ENCODE measurements at regions not wholly inside any gene's neighbourhood (a gene's known extent, or its start where the extent isn't known, plus 50 kb on each side); places are given as distances from the start of the nearest gene placed in this dataset.

DNA sequence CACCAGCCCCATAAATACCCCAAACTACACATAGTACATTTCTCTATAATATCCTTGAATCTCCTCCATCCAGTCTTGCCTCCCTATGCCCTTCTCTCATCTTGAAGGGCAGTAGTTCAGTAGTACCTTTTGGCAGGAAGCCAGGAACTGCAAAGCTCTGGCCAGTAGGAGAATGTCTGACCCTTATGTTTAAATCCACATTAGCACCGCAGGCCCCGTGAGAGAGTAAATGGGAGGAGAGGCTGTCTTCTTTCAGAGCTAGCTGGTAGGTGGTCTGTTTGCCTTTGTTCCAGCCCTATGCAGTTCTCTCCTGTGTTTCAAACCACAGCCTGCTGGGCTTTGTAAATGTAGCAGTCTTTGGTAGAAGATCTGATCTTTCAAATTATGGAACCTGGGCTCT is 690.7 kb downstream of the DOK5 start:
- H3K9me3 ChIP-seq (ENCODE audit: low read length), result no peaks in the 10 kb centered on the region
- H3K27ac ChIP-seq (ENCODE audit: low read depth, low read length), result no peak overlapping the region
- Mint-ChIP-seq H3K27ac (no peak overlapping the region), H3K36me3 (no peaks in the 10 kb centered on the region), H3K4me1 (no peaks in the 10 kb centered on the region), H3K9me3 (peaks cover 2 to 38% (median 5%) of the 10 kb centered on the region in 5 donors), H3K27me3 (no peaks in the 10 kb centered on the region), H3K4me3 (no peak overlapping the region)
- H3K4me1 ChIP-seq (ENCODE audit: insufficient read depth, low read length), result no peaks in the 10 kb centered on the region
- POLR2A ChIA-PET, result no interaction called here
- H3K4me3 ChIP-seq (ENCODE audit: low read length), result no peak overlapping the region
- H3K27me3 ChIP-seq (ENCODE audit: insufficient read depth, low read length, poor library complexity, severe bottlenecking), result no peaks in the 10 kb centered on the region
- no peak for DNase-seq
- H3K36me3 ChIP-seq (ENCODE audit: insufficient read depth, low read length), result no peaks in the 10 kb centered on the region
- CTCF ChIA-PET, result no interaction called here

DNA sequence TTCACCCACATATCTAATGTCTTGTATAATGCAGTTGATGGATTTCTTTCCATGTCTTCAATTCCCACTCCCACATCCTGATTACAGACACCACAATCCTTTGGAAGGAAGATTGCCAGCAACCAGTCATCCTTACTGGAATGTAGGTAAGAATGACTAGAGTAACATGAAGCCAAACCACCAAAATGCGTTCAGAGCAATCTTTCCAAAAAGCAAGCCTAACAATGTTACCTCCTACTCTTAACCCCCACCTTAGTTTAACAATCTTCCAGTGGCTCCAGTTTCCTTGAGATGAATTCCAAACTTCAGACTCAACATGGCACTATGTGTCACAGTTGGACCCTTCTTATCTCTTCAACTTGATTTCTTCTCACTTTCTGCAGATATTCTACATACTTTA is 685.6 kb downstream of the DOK5 start:
- ChIA-PET POLR2A (interaction anchor here (0.5 kb wide), 1 partner anchor 497 kb away, joined by 3 read pairs; no protein-coding TSS in a partner anchor), CTCF (no interaction called here)
- H3K36me3 Mint-ChIP-seq, result no peaks in the 10 kb centered on the region

DNA sequence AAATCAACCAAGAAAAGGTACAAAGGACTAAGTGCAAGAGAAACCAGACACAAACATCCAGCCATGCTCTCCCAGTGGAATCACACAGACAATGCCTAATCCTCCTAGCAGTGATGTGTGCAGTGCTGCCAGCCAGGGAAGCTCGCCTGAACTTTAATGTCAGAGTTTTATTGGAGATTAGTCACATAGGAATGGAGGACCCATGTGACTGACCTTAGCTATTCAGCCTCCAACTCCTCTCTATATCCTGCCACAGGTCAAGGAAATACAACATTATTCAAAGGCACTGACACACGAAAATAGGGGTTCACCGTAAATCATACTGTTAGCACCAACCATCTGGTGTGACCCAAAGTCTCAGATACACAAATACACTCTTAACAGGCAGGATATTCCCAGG is 684.6 kb downstream of the DOK5 start:
- H3K4me1 ChIP-seq (ENCODE audit: insufficient read depth, low read length), result no peaks in the 10 kb centered on the region
- Mint-ChIP-seq H3K27ac (no peak overlapping the region), H3K36me3 (no peaks in the 10 kb centered on the region), H3K27me3 (no peaks in the 10 kb centered on the region), H3K4me1 (no peaks in the 10 kb centered on the region), H3K4me3 (no peak overlapping the region), H3K9me3 (peaks cover 0 to 46% (median 10%) of the 10 kb centered on the region in 5 donors)
- ChIA-PET CTCF (no interaction called here), POLR2A (no interaction called here)
- H3K4me3 ChIP-seq (ENCODE audit: low read length), result no peak overlapping the region
- no peaks in the 10 kb centered on the region for H3K27me3 ChIP-seq (ENCODE audit: insufficient read depth, low read length, poor library complexity, severe bottlenecking)
- H3K27ac ChIP-seq (ENCODE audit: low read depth, low read length), result no peak overlapping the region
- no peaks in the 10 kb centered on the region for H3K9me3 ChIP-seq (ENCODE audit: low read length)
- no peaks in the 10 kb centered on the region for H3K36me3 ChIP-seq (ENCODE audit: insufficient read depth, low read length)
- DNase-seq, result no peak

More for the DNA sequence above, 685.6 kb downstream of the DOK5 start:
- no peaks in the 10 kb centered on the region for H3K27me3 Mint-ChIP-seq
- no peaks in the 10 kb centered on the region for H3K27me3 ChIP-seq (ENCODE audit: insufficient read depth, low read length, poor library complexity, severe bottlenecking)
- no peak overlapping the region for H3K27ac ChIP-seq (ENCODE audit: low read depth, low read length)
- H3K4me1 ChIP-seq (ENCODE audit: insufficient read depth, low read length), result no peaks in the 10 kb centered on the region
- H3K4me3 ChIP-seq (ENCODE audit: low read length), result no peak overlapping the region
- H3K27ac Mint-ChIP-seq, result no peak overlapping the region
- H3K4me1 Mint-ChIP-seq, result no peaks in the 10 kb centered on the region
- no peak overlapping the region for H3K4me3 Mint-ChIP-seq
- H3K9me3 Mint-ChIP-seq, result peaks cover 0 to 46% (median 10%) of the 10 kb centered on the region in 5 donors
- H3K9me3 ChIP-seq (ENCODE audit: low read length), result no peaks in the 10 kb centered on the region
- DNase-seq, result no peak
- no peaks in the 10 kb centered on the region for H3K36me3 ChIP-seq (ENCODE audit: insufficient read depth, low read length)

DNA sequence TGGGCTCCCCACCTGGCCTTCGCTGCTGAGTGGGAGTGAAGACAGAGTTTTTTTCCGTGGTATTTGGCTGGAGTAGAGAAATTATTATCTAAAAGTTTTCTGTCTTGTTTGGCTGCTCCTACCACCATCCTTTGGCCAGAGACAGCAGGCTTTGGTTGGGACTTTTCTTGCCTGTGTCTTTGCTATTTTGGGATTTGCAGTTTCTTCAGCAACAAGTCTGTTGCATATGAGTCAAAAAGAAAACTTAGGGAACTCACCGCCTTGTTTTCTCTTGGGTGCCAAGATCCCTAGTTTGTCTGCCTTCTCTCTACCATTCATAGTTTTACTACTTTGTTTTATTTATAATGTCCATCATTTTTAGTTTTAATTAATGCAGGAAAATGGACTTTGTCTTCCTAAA is 683.8 kb downstream of the DOK5 start:
- POLR2A ChIA-PET, result no interaction called here
- peaks cover 0 to 41% (median 10%) of the 10 kb centered on the region in 5 donors for H3K9me3 Mint-ChIP-seq
- Histone ChIP-seq H3K27me3 (ENCODE audit: insufficient read depth, low read length, poor library complexity, severe bottlenecking) (no peaks in the 10 kb centered on the region), H3K4me3 (ENCODE audit: low read length) (no peak overlapping the region), H3K36me3 (ENCODE audit: insufficient read depth, low read length) (no peaks in the 10 kb centered on the region), H3K9me3 (ENCODE audit: low read length) (no peaks in the 10 kb centered on the region), H3K27ac (ENCODE audit: low read depth, low read length) (no peak overlapping the region), H3K4me1 (ENCODE audit: insufficient read depth, low read length) (no peaks in the 10 kb centered on the region)
- CTCF ChIA-PET, result no interaction called here
- H3K4me3 Mint-ChIP-seq, result no peak overlapping the region
- H3K4me1 Mint-ChIP-seq, result no peaks in the 10 kb centered on the region
- DNase-seq, result no peak
- no peak overlapping the region for H3K27ac Mint-ChIP-seq
- H3K36me3 Mint-ChIP-seq, result no peaks in the 10 kb centered on the region
- H3K27me3 Mint-ChIP-seq, result no peaks in the 10 kb centered on the region

DNA sequence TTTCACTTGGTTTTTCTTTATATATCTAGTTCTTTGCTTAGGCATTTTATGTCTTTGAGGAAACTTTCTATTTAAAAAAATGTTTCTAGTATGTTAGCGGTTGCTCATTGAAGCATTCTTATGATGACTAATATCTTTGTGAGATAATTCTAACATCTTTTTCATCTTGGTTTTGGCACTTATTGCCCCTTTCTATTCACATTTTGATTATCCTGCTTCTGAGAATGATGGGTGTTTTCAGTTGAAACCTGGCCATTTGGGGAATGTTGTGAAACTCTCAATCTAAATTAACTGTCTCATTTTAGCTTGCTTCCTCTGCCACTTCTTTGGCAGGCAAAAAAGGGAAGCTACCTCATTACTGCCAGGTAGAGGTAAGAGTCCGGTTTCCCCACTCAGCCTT is 683.1 kb downstream of the DOK5 start:
- Histone ChIP-seq H3K9me3 (ENCODE audit: low read length) (no peaks in the 10 kb centered on the region), H3K27ac (ENCODE audit: low read depth, low read length) (no peak overlapping the region), H3K4me1 (ENCODE audit: insufficient read depth, low read length) (no peaks in the 10 kb centered on the region), H3K36me3 (ENCODE audit: insufficient read depth, low read length) (no peaks in the 10 kb centered on the region), H3K4me3 (ENCODE audit: low read length) (no peak overlapping the region), H3K27me3 (ENCODE audit: insufficient read depth, low read length, poor library complexity, severe bottlenecking) (no peaks in the 10 kb centered on the region)
- Mint-ChIP-seq H3K9me3 (peaks cover 0 to 36% (median 12%) of the 10 kb centered on the region in 5 donors), H3K36me3 (no peaks in the 10 kb centered on the region), H3K27me3 (no peaks in the 10 kb centered on the region), H3K27ac (no peak overlapping the region), H3K4me3 (no peak overlapping the region), H3K4me1 (no peaks in the 10 kb centered on the region)
- no peak for DNase-seq
- CTCF ChIA-PET, result no interaction called here
- POLR2A ChIA-PET, result no interaction called here

DNA sequence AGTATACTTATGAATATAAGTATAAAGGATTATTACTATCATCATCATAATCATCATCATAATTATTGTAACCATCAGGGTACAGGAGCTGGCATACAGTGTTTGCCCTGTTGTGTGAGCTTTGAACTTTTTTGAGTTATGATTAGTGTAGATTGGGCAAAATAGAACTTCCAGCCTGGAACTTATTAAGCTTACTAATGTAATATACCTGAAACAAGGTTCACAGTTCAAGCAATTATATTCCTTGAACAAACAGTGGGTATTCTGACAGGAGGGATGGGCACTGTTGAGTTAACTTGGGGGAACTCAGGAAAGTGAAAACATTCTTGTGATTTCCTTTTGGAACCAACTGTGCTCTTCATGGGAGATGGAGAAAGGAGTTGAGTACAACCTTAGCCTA is 680.0 kb downstream of the DOK5 start:
- POLR2A ChIA-PET, result no interaction called here
- no peak overlapping the region for H3K4me3 ChIP-seq (ENCODE audit: low read length)
- H3K27me3 ChIP-seq (ENCODE audit: insufficient read depth, low read length, poor library complexity, severe bottlenecking), result no peaks in the 10 kb centered on the region
- Mint-ChIP-seq H3K36me3 (no peaks in the 10 kb centered on the region), H3K4me3 (no peak overlapping the region), H3K9me3 (peaks cover 0 to 37% (median 16%) of the 10 kb centered on the region in 5 donors), H3K4me1 (no peaks in the 10 kb centered on the region), H3K27ac (no peak overlapping the region), H3K27me3 (no peaks in the 10 kb centered on the region)
- no peaks in the 10 kb centered on the region for H3K4me1 ChIP-seq (ENCODE audit: insufficient read depth, low read length)
- no peak for DNase-seq
- H3K9me3 ChIP-seq (ENCODE audit: low read length), result no peaks in the 10 kb centered on the region
- no peak overlapping the region for H3K27ac ChIP-seq (ENCODE audit: low read depth, low read length)
- H3K36me3 ChIP-seq (ENCODE audit: insufficient read depth, low read length), result no peaks in the 10 kb centered on the region
- CTCF ChIA-PET, result no interaction called here

DNA sequence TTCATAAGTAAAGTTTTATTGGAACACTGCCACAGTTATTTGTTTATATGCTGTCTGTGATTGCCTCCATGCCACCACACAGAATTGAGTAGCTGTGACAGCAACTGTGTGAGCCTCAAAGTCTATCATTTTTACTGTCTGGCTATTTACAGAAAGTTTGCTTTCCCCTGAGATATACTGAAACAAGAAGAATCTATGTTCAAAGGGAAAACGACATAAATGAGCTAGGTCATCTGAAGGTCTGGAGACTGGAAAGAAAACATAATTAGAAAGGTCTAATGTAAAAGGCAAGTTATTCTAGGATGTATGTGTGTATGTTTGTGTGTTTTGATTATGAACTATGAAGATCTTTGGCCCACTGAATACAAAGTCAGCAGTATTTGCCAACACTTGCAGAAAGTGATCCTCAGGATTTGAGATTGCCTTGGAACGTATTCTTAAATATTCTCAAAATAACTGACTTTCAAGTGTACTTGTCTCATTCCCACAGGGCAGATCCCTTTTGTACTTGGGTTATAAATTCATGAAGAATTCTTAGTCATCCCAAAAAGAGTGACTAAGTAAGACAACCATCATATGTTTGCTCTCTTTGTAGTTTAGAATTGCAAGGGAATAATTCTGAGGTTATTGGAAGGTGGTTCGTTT is 677.7 kb downstream of the DOK5 start:
- no peaks in the 10 kb centered on the region for H3K4me1 Mint-ChIP-seq
- no peak overlapping the region for H3K27ac ChIP-seq (ENCODE audit: low read depth, low read length)
- POLR2A ChIA-PET, result no interaction called here
- no peaks in the 10 kb centered on the region for H3K4me1 ChIP-seq (ENCODE audit: insufficient read depth, low read length)
- H3K4me3 Mint-ChIP-seq, result no peak overlapping the region
- H3K27me3 Mint-ChIP-seq, result no peaks in the 10 kb centered on the region
- H3K27ac Mint-ChIP-seq, result no peak overlapping the region
- H3K9me3 Mint-ChIP-seq, result peaks cover 3 to 35% (median 12%) of the 10 kb centered on the region in 5 donors
- no peak overlapping the region for H3K4me3 ChIP-seq (ENCODE audit: low read length)
- DNase-seq, result no peak
- H3K9me3 ChIP-seq (ENCODE audit: low read length), result no peaks in the 10 kb centered on the region
- H3K36me3 ChIP-seq (ENCODE audit: insufficient read depth, low read length), result no peaks in the 10 kb centered on the region
- H3K36me3 Mint-ChIP-seq, result no peaks in the 10 kb centered on the region
- no peaks in the 10 kb centered on the region for H3K27me3 ChIP-seq (ENCODE audit: insufficient read depth, low read length, poor library complexity, severe bottlenecking)
- CTCF ChIA-PET, result no interaction called here

DNA sequence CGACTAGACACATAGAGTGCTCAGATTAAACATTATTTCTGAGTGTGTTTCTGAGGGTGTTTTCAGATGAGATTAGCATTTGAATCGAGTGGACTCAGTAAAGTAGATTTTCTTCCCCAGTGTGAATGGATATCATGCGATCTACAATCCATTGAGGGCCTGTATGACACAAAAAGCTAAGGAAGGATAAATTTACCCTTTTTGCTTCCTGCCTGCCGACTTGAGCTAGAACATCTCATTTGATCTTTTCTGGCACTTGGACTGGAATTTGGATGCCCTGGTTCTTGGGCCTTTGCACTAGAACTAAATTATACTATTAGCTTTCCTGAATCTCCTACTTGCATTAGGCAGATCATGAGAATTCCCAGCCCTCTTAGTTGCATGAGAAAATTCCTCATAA is 675.8 kb downstream of the DOK5 start:
- no peaks in the 10 kb centered on the region for H3K27me3 ChIP-seq (ENCODE audit: insufficient read depth, low read length, poor library complexity, severe bottlenecking)
- Mint-ChIP-seq H3K9me3 (peaks cover 2 to 18% (median 11%) of the 10 kb centered on the region in 5 donors), H3K27me3 (no peaks in the 10 kb centered on the region), H3K27ac (no peak overlapping the region), H3K36me3 (no peaks in the 10 kb centered on the region), H3K4me1 (no peaks in the 10 kb centered on the region), H3K4me3 (no peak overlapping the region)
- no peak overlapping the region for H3K27ac ChIP-seq (ENCODE audit: low read depth, low read length)
- no peaks in the 10 kb centered on the region for H3K9me3 ChIP-seq (ENCODE audit: low read length)
- POLR2A ChIA-PET, result no interaction called here
- CTCF ChIA-PET, result no interaction called here
- no peaks in the 10 kb centered on the region for H3K4me1 ChIP-seq (ENCODE audit: insufficient read depth, low read length)
- no peaks in the 10 kb centered on the region for H3K36me3 ChIP-seq (ENCODE audit: insufficient read depth, low read length)
- H3K4me3 ChIP-seq (ENCODE audit: low read length), result no peak overlapping the region
- DNase-seq, result no peak

DNA sequence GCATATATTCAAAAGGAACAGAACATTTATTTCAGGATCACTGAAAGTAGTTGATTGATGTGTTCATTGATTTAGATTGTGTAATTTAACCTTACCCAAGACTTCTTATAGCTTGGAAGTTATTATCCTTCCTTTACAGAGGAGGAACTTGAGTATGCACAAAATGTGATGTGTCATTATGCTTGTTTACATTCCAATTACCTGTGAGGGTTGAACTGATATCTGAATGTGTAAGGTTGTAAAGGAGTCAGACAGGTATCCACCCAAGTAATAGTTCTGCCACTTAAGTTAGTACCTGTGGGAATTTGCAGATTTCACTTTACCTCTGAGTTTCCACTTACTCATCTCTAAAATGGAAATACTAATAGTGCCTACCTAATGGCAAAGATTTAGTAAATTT is 668.2 kb downstream of the DOK5 start:
- no peaks in the 10 kb centered on the region for H3K9me3 ChIP-seq (ENCODE audit: low read length)
- no peaks in the 10 kb centered on the region for H3K4me1 ChIP-seq (ENCODE audit: insufficient read depth, low read length)
- no peaks in the 10 kb centered on the region for H3K27me3 Mint-ChIP-seq
- H3K27ac ChIP-seq (ENCODE audit: low read depth, low read length), result no peak overlapping the region
- no peak overlapping the region for H3K4me3 ChIP-seq (ENCODE audit: low read length)
- peaks cover 0 to 19% (median 6%) of the 10 kb centered on the region in 5 donors for H3K9me3 Mint-ChIP-seq
- no peaks in the 10 kb centered on the region for H3K27me3 ChIP-seq (ENCODE audit: insufficient read depth, low read length, poor library complexity, severe bottlenecking)
- no peak for DNase-seq
- CTCF ChIA-PET, result no interaction called here
- POLR2A ChIA-PET, result no interaction called here
- no peaks in the 10 kb centered on the region for H3K36me3 ChIP-seq (ENCODE audit: insufficient read depth, low read length)
- no peaks in the 10 kb centered on the region for H3K4me1 Mint-ChIP-seq
- no peaks in the 10 kb centered on the region for H3K36me3 Mint-ChIP-seq
- no peak overlapping the region for H3K27ac Mint-ChIP-seq
- H3K4me3 Mint-ChIP-seq, result no peak overlapping the region

All from CD8-positive, alpha-beta memory T cell (primary cell).